WTC11 (cell line): ENCODE measurements at regions not wholly inside any gene's neighbourhood (a gene's known extent, or its start where the extent isn't known, plus 50 kb on each side); places are given as distances from the start of the nearest gene placed in this dataset.

Experiments used
- ATAC-seq: fragments of 200-7000 bp; cut with Tn5 transposase; 2 replicates; pipeline ENCODE4 v1.10.0; 2021; ENCODE audit warnings: mild to moderate bottlenecking, moderate library complexity
- CTCF ChIA-PET: fragments of 300-600 bp; sonication (Branson Sonifier 250); formaldehyde crosslinking; loops from one replicate; lab custom pipeline; 2021; ENCODE audit warnings: antibody characterized with exemption; lab: Charles Lee
- POLR2A ChIA-PET: fragments of 350-600 bp; sonication (Branson Sonifier 250); formaldehyde crosslinking; loops from one replicate; lab custom pipeline; 2021; ENCODE audit warnings: antibody characterized with exemption; lab: Charles Lee
- DNase-seq: peaks from one replicate; pipeline ENCODE4 v3.0.0; 2021; ENCODE audit warnings: low spot score
- H3K27ac Mint-ChIP-seq: 2 replicates; pipeline ENCODE4 v1.8.0; 2021; ENCODE audit warnings: mixed read lengths
- H3K27me3 Mint-ChIP-seq: 2 replicates; pipeline ENCODE4 v1.8.0; 2021; ENCODE audit warnings: low read depth, mild to moderate bottlenecking, moderate library complexity, mixed read lengths
- H3K36me3 Mint-ChIP-seq: 2 replicates; pipeline ENCODE4 v1.8.0; 2021; ENCODE audit warnings: mixed read lengths
- H3K4me1 Mint-ChIP-seq: 2 replicates; pipeline ENCODE4 v1.8.0; 2022; ENCODE audit warnings: mixed read lengths
- H3K4me3 Mint-ChIP-seq: 2 replicates; pipeline ENCODE4 v1.8.0; 2021; ENCODE audit warnings: mild to moderate bottlenecking, moderate library complexity, mixed read lengths
- H3K9me3 Mint-ChIP-seq: 2 replicates; pipeline ENCODE4 v1.8.0; 2021; ENCODE audit warnings: mixed read lengths
- ATF3 ChIP-seq: sonication (generic); formaldehyde crosslinking; conservative IDR thresholded peaks from 2 replicates; pipeline ENCODE4 v1.8.1; 2022; ENCODE audit warnings: mild to moderate bottlenecking, missing genetic modification reagents
- CBFB ChIP-seq: sonication (generic); formaldehyde crosslinking; IDR thresholded peaks from 2 replicates; pipeline ENCODE4 v1.8.1; 2022; ENCODE audit warnings: mild to moderate bottlenecking, low read depth, missing genetic modification reagents
- CDX4 ChIP-seq: fragments of 250-450 bp; sonication (Bioruptor Pico); IDR thresholded peaks from 2 replicates; pipeline ENCODE4 v1.9.0; 2021; ENCODE audit warnings: moderate library complexity, mild to moderate bottlenecking, inconsistent platforms, borderline replicate concordance
- CTCF ChIP-seq: fragments of 200-600 bp; IDR thresholded peaks from 2 replicates; pipeline ENCODE4 v1.8.0; 2022; ENCODE audit warnings: antibody characterized with exemption
- E2F5 ChIP-seq: sonication (generic); formaldehyde crosslinking; IDR thresholded peaks from 2 replicates; pipeline ENCODE4 v1.8.1; 2022; ENCODE audit warnings: mild to moderate bottlenecking, moderate library complexity, missing genetic modification reagents
- ELF4 ChIP-seq: sonication (generic); formaldehyde crosslinking; IDR thresholded peaks from 2 replicates; pipeline ENCODE4 v1.8.1; 2022; ENCODE audit warnings: low read depth, mild to moderate bottlenecking, moderate library complexity, missing genetic modification reagents
- EMX1 ChIP-seq: fragments of 250-450 bp; sonication (Bioruptor Pico); IDR thresholded peaks from 2 replicates; pipeline ENCODE4 v1.8.0; 2021; ENCODE audit warnings: mild to moderate bottlenecking
- GABPB1 ChIP-seq: sonication (generic); formaldehyde crosslinking; IDR thresholded peaks from 2 replicates; pipeline ENCODE4 v1.8.1; 2023; ENCODE audit warnings: mild to moderate bottlenecking, missing genetic modification reagents
- GRHL2 ChIP-seq: fragments of 250-450 bp; sonication (Bioruptor Pico); IDR thresholded peaks from 2 replicates; pipeline ENCODE4 v1.8.0; 2022; ENCODE audit warnings: mild to moderate bottlenecking, moderate library complexity; ENCODE audit not compliant: insufficient replicate concordance, severe bottlenecking
- GTF2I ChIP-seq: fragments of 250-450 bp; sonication (Bioruptor Pico); conservative IDR thresholded peaks from 2 replicates; pipeline ENCODE4 v1.4.0; 2021; ENCODE audit warnings: mild to moderate bottlenecking
- HMGA2 ChIP-seq: fragments of 250-450 bp; sonication (Bioruptor Pico); IDR thresholded peaks from 2 replicates; pipeline ENCODE4 v1.4.0; 2021; ENCODE audit warnings: mild to moderate bottlenecking, moderate library complexity
- IRF2 ChIP-seq: sonication (generic); formaldehyde crosslinking; IDR thresholded peaks from 2 replicates; pipeline ENCODE4 v1.8.0; 2022; ENCODE audit warnings: low read depth, missing genetic modification reagents, borderline replicate concordance
- NFYB ChIP-seq: sonication (generic); formaldehyde crosslinking; conservative IDR thresholded peaks from 2 replicates; pipeline ENCODE4 v1.8.0; 2022; ENCODE audit warnings: low read depth, missing genetic modification reagents
- OVOL2 ChIP-seq: fragments of 250-450 bp; sonication (Bioruptor Pico); IDR thresholded peaks from 2 replicates; pipeline ENCODE4 v1.9.0; 2021; ENCODE audit warnings: mild to moderate bottlenecking, borderline replicate concordance
- PRDM15 ChIP-seq: sonication (generic); formaldehyde crosslinking; IDR thresholded peaks from 2 replicates; pipeline ENCODE4 v1.8.0; 2022; ENCODE audit warnings: missing genetic modification reagents
- PRRX2 ChIP-seq: fragments of 250-450 bp; sonication (Bioruptor Pico); IDR thresholded peaks from 2 replicates; pipeline ENCODE4 v1.8.0; 2021; ENCODE audit warnings: mild to moderate bottlenecking
- RELA ChIP-seq: sonication (generic); formaldehyde crosslinking; IDR thresholded peaks from 2 replicates; pipeline ENCODE4 v1.8.1; 2022; ENCODE audit warnings: missing genetic modification reagents, mild to moderate bottlenecking, borderline replicate concordance
- SMAD3 ChIP-seq: sonication (generic); formaldehyde crosslinking; IDR thresholded peaks from 2 replicates; pipeline ENCODE4 v1.8.0; 2022; ENCODE audit warnings: missing genetic modification reagents, mild to moderate bottlenecking, borderline replicate concordance
- SMAD4 ChIP-seq: sonication (generic); formaldehyde crosslinking; IDR thresholded peaks from 2 replicates; pipeline ENCODE4 v1.8.0; 2022; ENCODE audit warnings: mild to moderate bottlenecking, missing genetic modification reagents
- SOX15 ChIP-seq: fragments of 250-450 bp; sonication (Bioruptor Pico); IDR thresholded peaks from 2 replicates; pipeline ENCODE4 v1.9.0; 2021; ENCODE audit warnings: mild to moderate bottlenecking
- TEAD4 ChIP-seq: sonication (generic); formaldehyde crosslinking; IDR thresholded peaks from 2 replicates; pipeline ENCODE4 v1.8.0; 2022; ENCODE audit warnings: mild to moderate bottlenecking, missing genetic modification reagents
- TP53 ChIP-seq: sonication (generic); formaldehyde crosslinking; IDR thresholded peaks from 2 replicates; pipeline ENCODE4 v1.8.1; 2023; ENCODE audit warnings: mild to moderate bottlenecking, missing genetic modification reagents
- ZBTB21 ChIP-seq: sonication (generic); formaldehyde crosslinking; IDR thresholded peaks from 2 replicates; pipeline ENCODE4 v1.8.1; 2023; ENCODE audit warnings: mild to moderate bottlenecking, missing genetic modification reagents, borderline replicate concordance
- ZNF138 ChIP-seq: sonication (generic); formaldehyde crosslinking; conservative IDR thresholded peaks from 2 replicates; pipeline ENCODE4 v1.8.1; 2022; ENCODE audit warnings: mild to moderate bottlenecking, moderate library complexity, missing genetic modification reagents
- ZNF219 ChIP-seq: sonication (generic); formaldehyde crosslinking; IDR thresholded peaks from 2 replicates; pipeline ENCODE4 v1.8.0; 2023; ENCODE audit warnings: missing genetic modification reagents, mild to moderate bottlenecking, borderline replicate concordance
- ZNF317 ChIP-seq: sonication (generic); formaldehyde crosslinking; IDR thresholded peaks from 2 replicates; pipeline ENCODE4 v1.8.1; 2023; ENCODE audit warnings: low read depth, mild to moderate bottlenecking, moderate library complexity, missing genetic modification reagents, borderline replicate concordance
- ZNF416 ChIP-seq: fragments of 250-450 bp; sonication (Bioruptor Pico); IDR thresholded peaks from 2 replicates; pipeline ENCODE4 v1.9.0; 2021; ENCODE audit warnings: mild to moderate bottlenecking, inconsistent platforms
- ZNF423 ChIP-seq: fragments of 250-450 bp; sonication (Bioruptor Pico); IDR thresholded peaks from 2 replicates; pipeline ENCODE4 v2.1.2; 2022; ENCODE audit warnings: mild to moderate bottlenecking, moderate library complexity
- ZNF671 ChIP-seq: fragments of 250-450 bp; sonication (Bioruptor Pico); IDR thresholded peaks from 2 replicates; pipeline ENCODE4 v1.8.0; 2021; ENCODE audit warnings: mild to moderate bottlenecking

- no peak overlapping the region for H3K4me3 Mint-ChIP-seq
- POLR2A ChIA-PET: no interaction called here
- no peaks in the 10 kb centered on the region for H3K27me3 Mint-ChIP-seq
- no peak overlapping the region for H3K27ac Mint-ChIP-seq
- no peak for TF ChIP-seq GABPB1
- no peak for TF ChIP-seq E2F5
- no peak for TF ChIP-seq SOX15 (CRISPR knock-in tag)
- TF ChIP-seq TP53 (CRISPR knock-in tag): no peak
- TF ChIP-seq ZBTB21: no peak
- no peak for TF ChIP-seq HMGA2 (CRISPR knock-in tag)
- TF ChIP-seq NFYB (CRISPR knock-in tag): no peak
- no peak for TF ChIP-seq TEAD4 (CRISPR knock-in tag)
- no peak for TF ChIP-seq OVOL2 (CRISPR knock-in tag)
- TF ChIP-seq CBFB: no peak
- TF ChIP-seq ZNF423: no peak
- no peak for TF ChIP-seq GRHL2 (CRISPR knock-in tag)
- no peak for TF ChIP-seq CDX4 (CRISPR knock-in tag)
- TF ChIP-seq, all 79 proteins: peak for 0
- H3K4me1 Mint-ChIP-seq: no peaks in the 10 kb centered on the region
- no peaks in the 10 kb centered on the region for H3K36me3 Mint-ChIP-seq
- ATAC-seq (no peak), DNase-seq (no peak)
- H3K9me3 Mint-ChIP-seq: no peaks in the 10 kb centered on the region
- CTCF ChIA-PET: no interaction called here
Measured at GRCh38 chr1:189027512-189027911, 1450.2 kb downstream of the BRINP3 start.

GRCh38 chr1:189033169-189033568 lies 1444.5 kb downstream of the BRINP3 start:
- ChIA-PET CTCF (no interaction called here), POLR2A (no interaction called here)
- no peaks in the 10 kb centered on the region for H3K36me3 Mint-ChIP-seq
- ATAC-seq: no peak
- no peak for DNase-seq
- H3K9me3 Mint-ChIP-seq: no peaks in the 10 kb centered on the region
- peaks cover 6% of the 10 kb centered on the region; the same call in 1 of the 2 replicates for H3K4me1 Mint-ChIP-seq
- H3K4me3 Mint-ChIP-seq: no peak overlapping the region
- TF ChIP-seq PRRX2 (CRISPR knock-in tag): no peak
- no peak for TF ChIP-seq ZNF671 (CRISPR knock-in tag)
- TF ChIP-seq IRF2: no peak
- no peak for TF ChIP-seq SMAD4 (CRISPR knock-in tag)
- no peak for TF ChIP-seq PRDM15 (CRISPR knock-in tag)
- TF ChIP-seq GTF2I (CRISPR knock-in tag): no peak
- no peak overlapping the region for H3K27ac Mint-ChIP-seq
- H3K27me3 Mint-ChIP-seq: no peaks in the 10 kb centered on the region

GRCh38 chr1:189036628-189037027 lies 1441.0 kb downstream of the BRINP3 start:
- CTCF ChIA-PET: interaction anchor here (1.8 kb wide), 1 partner anchor 92 kb away, joined by 4 read pairs; no protein-coding TSS in a partner anchor
- H3K27me3 Mint-ChIP-seq: no peaks in the 10 kb centered on the region
- no peaks in the 10 kb centered on the region for H3K9me3 Mint-ChIP-seq
- POLR2A ChIA-PET: no interaction called here
- no peak overlapping the region for H3K27ac Mint-ChIP-seq
- ATAC-seq (peak; percentile 68; the same call in 1 of the 2 replicates), DNase-seq (no peak)
- no peaks in the 10 kb centered on the region for H3K36me3 Mint-ChIP-seq
- no peak overlapping the region for H3K4me3 Mint-ChIP-seq
- peaks cover 6% of the 10 kb centered on the region; the same call in 1 of the 2 replicates for H3K4me1 Mint-ChIP-seq
- TF ChIP-seq EMX1 (CRISPR knock-in tag): no peak
- TF ChIP-seq ATF3 (CRISPR knock-in tag): no peak
- TF ChIP-seq IRF2: no peak
- no peak for TF ChIP-seq ELF4 (CRISPR knock-in tag)
- TF ChIP-seq ZNF219 (CRISPR knock-in tag): no peak
- TF ChIP-seq ZNF416 (CRISPR knock-in tag): no peak
- no peak for TF ChIP-seq ZNF317 (CRISPR knock-in tag)
- TF ChIP-seq ZNF138 (CRISPR knock-in tag): no peak
- TF ChIP-seq CTCF: no peak
- no peak for TF ChIP-seq SMAD3 (CRISPR knock-in tag)
- no peak for TF ChIP-seq RELA (CRISPR knock-in tag)
